SK-N-SH (cell line): ENCODE measurements at regions not wholly inside any gene's neighbourhood (a gene's known extent, or its start where the extent isn't known, plus 50 kb on each side); places are given as distances from the start of the nearest gene placed in this dataset.

Experiments
- CTCF ChIA-PET: fragments of 300-600, 350-600 bp; formaldehyde crosslinking; extraction: SDS; loops from one replicate; lab custom pipeline; 2021; lab: Yijun Ruan, JAX
- POLR2A ChIA-PET: fragments of 350-600 bp; sonication (Branson Sonifier 250); formaldehyde crosslinking; extraction: SDS; loops from one replicate; lab custom pipeline; 2020; ENCODE audit warnings: antibody characterized with exemption, inconsistent platforms; lab: Yijun Ruan, JAX
- DNase-seq: peaks from one replicate; pipeline ENCODE4 v3.0.0; 2012
- H2AFZ ChIP-seq: fragments of 200-600 bp; sonication (generic); 2 replicates; pipeline ENCODE4 v1.8.1; 2016; ENCODE audit warnings: antibody characterized with exemption, mild to moderate bottlenecking, low read depth
- H3F3A ChIP-seq: fragments of 200-600 bp; sonication (generic); replicated peaks from 2 replicates; pipeline ENCODE3; 2016; ENCODE audit warnings: antibody characterized with exemption, mild to moderate bottlenecking; ENCODE audit not compliant: insufficient read depth
- H3K27ac ChIP-seq, 2 experiments: fragments of 200-500 bp in 1 of 2; fragments of 200-600 bp in 1 of 2; sonication (Bioruptor generic) in 1 of 2; sonication (generic), shearing (Covaris generic) in 1 of 2; 2 replicates each; pipeline versions ENCODE4 v1.5.1 to v1.6.1; 2014 to 2016; ENCODE audit warnings: low read depth in 2 of 2, inconsistent platforms in 1 of 2, low read length in 1 of 2, mild to moderate bottlenecking in 1 of 2, mixed read lengths in 1 of 2
- H3K27me3 ChIP-seq: fragments of 200-600 bp; sonication (generic), shearing (Covaris generic); 2 replicates; pipeline ENCODE4 v1.6.1; 2016; ENCODE audit warnings: mixed run types; ENCODE audit not compliant: insufficient read depth
- H3K36me3 ChIP-seq, 2 experiments: fragments of 200-500 bp in 1 of 2; fragments of 200-600 bp in 1 of 2; sonication (Bioruptor generic) in 1 of 2; sonication (generic) in 1 of 2; replicated peaks in 1 of 2; 2 replicates each; pipeline versions ENCODE3 to v1.5.1; 2014 to 2016; ENCODE audit warnings: low read length in 1 of 2, mild to moderate bottlenecking in 1 of 2; ENCODE audit not compliant: insufficient read depth in 2 of 2, control insufficient read depth in 1 of 2
- H3K4me1 ChIP-seq, 2 experiments: fragments of 200-500 bp in 1 of 2; fragments of 200-600 bp in 1 of 2; sonication (Bioruptor generic) in 1 of 2; sonication (generic), shearing (Covaris generic) in 1 of 2; 2 replicates each; pipeline versions ENCODE4 v1.5.1 to v1.6.1; 2014 to 2016; ENCODE audit warnings: low read depth in 1 of 2, low read length in 1 of 2, mixed run types in 1 of 2; ENCODE audit not compliant: insufficient read depth in 2 of 2, control insufficient read depth in 1 of 2
- H3K4me2 ChIP-seq: fragments of 200-600 bp; sonication (generic), shearing (Covaris generic); 2 replicates; pipeline ENCODE4 v1.6.1; 2017; ENCODE audit warnings: mixed run types
- H3K4me3 ChIP-seq, 2 experiments: fragments of 200-500 bp in 1 of 2; fragments of 200-600 bp in 1 of 2; sonication (Bioruptor generic) in 1 of 2; sonication (generic), shearing (Covaris generic) in 1 of 2; 2 replicates each; pipeline versions ENCODE4 v1.5.1 to v1.8.1; 2014 to 2016; ENCODE audit warnings: low read depth in 2 of 2, inconsistent platforms in 1 of 2, low read length in 1 of 2, mild to moderate bottlenecking in 1 of 2, mixed read lengths in 1 of 2, moderate library complexity in 1 of 2
- H3K79me2 ChIP-seq: fragments of 200-600 bp; sonication (generic); 2 replicates; pipeline ENCODE4 v1.8.1; 2017; ENCODE audit warnings: mild to moderate bottlenecking; ENCODE audit not compliant: insufficient read depth
- H3K9ac ChIP-seq: fragments of 200-600 bp; sonication (generic); 2 replicates; pipeline ENCODE4 v1.6.1; 2017; ENCODE audit warnings: mixed run types
- H3K9me2 ChIP-seq: fragments of 200-600 bp; sonication (generic); 2 replicates; pipeline ENCODE4 v1.6.1; 2017; ENCODE audit warnings: mixed run types
- H3K9me3 ChIP-seq: fragments of 200-600 bp; sonication (generic); 2 replicates; pipeline ENCODE4 v1.6.1; 2017; ENCODE audit warnings: mixed run types, mild to moderate bottlenecking, moderate library complexity
- H4K20me1 ChIP-seq: fragments of 200-600 bp; sonication (generic); 2 replicates; pipeline ENCODE4 v1.6.1; 2017; ENCODE audit warnings: mild to moderate bottlenecking, mixed run types; ENCODE audit not compliant: insufficient read depth
- CHD2 ChIP-seq: fragments of 150-350 bp; IDR thresholded peaks from 2 replicates; pipeline ENCODE4 v1.6.1; 2018; ENCODE audit warnings: low read length; ENCODE audit not compliant: partially characterized antibody
- ELF1 ChIP-seq: IDR thresholded peaks from 2 replicates; pipeline ENCODE4 v1.4.0; 2012
- EP300 ChIP-seq, 2 experiments: IDR thresholded peaks; 2 replicates each; pipeline versions ENCODE4 v1.4.0 to v1.6.1; 2012; ENCODE audit warnings: borderline replicate concordance in 1 of 2, low read depth in 1 of 2, low read length in 1 of 2
- EZH2phosphoT487 ChIP-seq: fragments of 200-600 bp; sonication (generic); IDR thresholded peaks from 2 replicates; pipeline ENCODE4 v1.6.1; 2017; ENCODE audit warnings: low read depth, mixed run types, mild to moderate bottlenecking, antibody characterized with exemption, moderate library complexity, borderline replicate concordance
- FOSL2 ChIP-seq: IDR thresholded peaks from 2 replicates; pipeline ENCODE4 v1.4.0; 2012; ENCODE audit warnings: low read depth, mild to moderate bottlenecking, moderate library complexity, borderline replicate concordance
- FOXJ3 ChIP-seq: sonication (generic); formaldehyde crosslinking; IDR thresholded peaks from 2 replicates; pipeline ENCODE4 v1.5.1; 2020; ENCODE audit warnings: mild to moderate bottlenecking, missing genetic modification reagents
- FOXM1 ChIP-seq: IDR thresholded peaks from 2 replicates; pipeline ENCODE4 v1.4.0; 2012; ENCODE audit warnings: low read depth, mild to moderate bottlenecking
- NRF1 ChIP-seq: IDR thresholded peaks from 2 replicates; pipeline ENCODE4 v1.6.1; 2012; ENCODE audit warnings: low read depth, mild to moderate bottlenecking, low read length
- RAD21 ChIP-seq: IDR thresholded peaks from 2 replicates; pipeline ENCODE4 v1.6.1; 2012; ENCODE audit warnings: mild to moderate bottlenecking, low read length
- RCOR1 ChIP-seq: fragments of 150-350 bp; IDR thresholded peaks from 2 replicates; pipeline ENCODE4 v1.6.1; 2017; ENCODE audit warnings: antibody characterized with exemption, low read length
- RFX5 ChIP-seq: IDR thresholded peaks from 2 replicates; pipeline ENCODE4 v1.6.1; 2012; ENCODE audit warnings: mild to moderate bottlenecking, improper control_type of control experiment, low read length
- RXRA ChIP-seq: IDR thresholded peaks from 2 replicates; pipeline ENCODE4 v1.4.0; 2012; ENCODE audit warnings: low read depth, mild to moderate bottlenecking, borderline replicate concordance
- SIN3A ChIP-seq: IDR thresholded peaks from 2 replicates; pipeline ENCODE4 v1.6.1; 2012; ENCODE audit warnings: low read depth, mild to moderate bottlenecking, low read length, moderate library complexity, borderline replicate concordance
- SMC3 ChIP-seq: IDR thresholded peaks from 2 replicates; pipeline ENCODE4 v1.6.1; 2012; ENCODE audit warnings: low read depth, low read length, improper control_type of control experiment
- TEAD4 ChIP-seq: IDR thresholded peaks from 2 replicates; pipeline ENCODE4 v1.4.0; 2012; ENCODE audit warnings: mild to moderate bottlenecking, borderline replicate concordance; ENCODE audit not compliant: insufficient read depth
- YY1 ChIP-seq: IDR thresholded peaks from 2 replicates; pipeline ENCODE4 v1.4.0; 2012; ENCODE audit warnings: low read depth, mild to moderate bottlenecking
- WGBS: methylation state at CpG from one replicate; pipeline ENCODE4 v1.1.6; 2017; ENCODE audit warnings: low lambda C conversion rate; 5-methylcytosine and 5-hydroxymethylcytosine counted together
- TF ChIP-seq, protein P1 (sequence below): IDR thresholded peaks from 2 replicates; pipeline ENCODE4 v1.6.1; 2012; ENCODE audit warnings: mild to moderate bottlenecking, low read depth, low read length, moderate library complexity
- TF ChIP-seq, protein P2 (sequence below): fragments of 150-350 bp; IDR thresholded peaks from 2 replicates; pipeline ENCODE4 v1.6.1; 2016; ENCODE audit warnings: mild to moderate bottlenecking, low read depth, low read length
- TF ChIP-seq, protein P3 (sequence below): fragments of 150-350 bp; IDR thresholded peaks from 2 replicates; pipeline ENCODE4 v1.6.1; 2017; ENCODE audit warnings: antibody characterized with exemption, low read length, low read depth, borderline replicate concordance

- no peak for TF ChIP-seq RCOR1
- no peak for TF ChIP-seq FOXM1
- no peak for TF ChIP-seq SMC3
- TF ChIP-seq, protein P1, sequence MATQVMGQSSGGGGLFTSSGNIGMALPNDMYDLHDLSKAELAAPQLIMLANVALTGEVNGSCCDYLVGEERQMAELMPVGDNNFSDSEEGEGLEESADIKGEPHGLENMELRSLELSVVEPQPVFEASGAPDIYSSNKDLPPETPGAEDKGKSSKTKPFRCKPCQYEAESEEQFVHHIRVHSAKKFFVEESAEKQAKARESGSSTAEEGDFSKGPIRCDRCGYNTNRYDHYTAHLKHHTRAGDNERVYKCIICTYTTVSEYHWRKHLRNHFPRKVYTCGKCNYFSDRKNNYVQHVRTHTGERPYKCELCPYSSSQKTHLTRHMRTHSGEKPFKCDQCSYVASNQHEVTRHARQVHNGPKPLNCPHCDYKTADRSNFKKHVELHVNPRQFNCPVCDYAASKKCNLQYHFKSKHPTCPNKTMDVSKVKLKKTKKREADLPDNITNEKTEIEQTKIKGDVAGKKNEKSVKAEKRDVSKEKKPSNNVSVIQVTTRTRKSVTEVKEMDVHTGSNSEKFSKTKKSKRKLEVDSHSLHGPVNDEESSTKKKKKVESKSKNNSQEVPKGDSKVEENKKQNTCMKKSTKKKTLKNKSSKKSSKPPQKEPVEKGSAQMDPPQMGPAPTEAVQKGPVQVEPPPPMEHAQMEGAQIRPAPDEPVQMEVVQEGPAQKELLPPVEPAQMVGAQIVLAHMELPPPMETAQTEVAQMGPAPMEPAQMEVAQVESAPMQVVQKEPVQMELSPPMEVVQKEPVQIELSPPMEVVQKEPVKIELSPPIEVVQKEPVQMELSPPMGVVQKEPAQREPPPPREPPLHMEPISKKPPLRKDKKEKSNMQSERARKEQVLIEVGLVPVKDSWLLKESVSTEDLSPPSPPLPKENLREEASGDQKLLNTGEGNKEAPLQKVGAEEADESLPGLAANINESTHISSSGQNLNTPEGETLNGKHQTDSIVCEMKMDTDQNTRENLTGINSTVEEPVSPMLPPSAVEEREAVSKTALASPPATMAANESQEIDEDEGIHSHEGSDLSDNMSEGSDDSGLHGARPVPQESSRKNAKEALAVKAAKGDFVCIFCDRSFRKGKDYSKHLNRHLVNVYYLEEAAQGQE = no peak
- no peak for TF ChIP-seq NRF1
- no peak for TF ChIP-seq RXRA
- no peak for TF ChIP-seq RFX5
- no peak for TF ChIP-seq EP300 (IDR thresholded peaks at IDR 0.05; ENCODE audit: borderline replicate concordance in 1 of 2, low read depth in 1 of 2, low read length in 1 of 2)
- no peak for TF ChIP-seq TEAD4
- TF ChIP-seq, all 33 proteins: peak for 0
Observed at GRCh38 chr1:4019606-4020331, 119.7 kb upstream of the C1orf174 start (continued).

GRCh38 chr1:4020449-4020848 is 120.4 kb upstream of the C1orf174 start:
- WGBS = 51% methylated on average over 3 of the region's 9 CpGs
- Histone ChIP-seq H3F3A (no peaks in the 10 kb centered on the region), H3K79me2 (no peaks in the 10 kb centered on the region), H2AFZ (no peak overlapping the region), H3K9me2 (no peaks in the 10 kb centered on the region), H3K9ac (no peak overlapping the region), H3K36me3 (no peaks in the 10 kb centered on the region), H3K9me3 (no peaks in the 10 kb centered on the region), H3K27me3 (no peaks in the 10 kb centered on the region), H3K4me2 (no peak overlapping the region), H3K27ac (no peak overlapping the region), H3K4me1 (no peaks in the 10 kb centered on the region)
- no peak for DNase-seq
- CTCF ChIA-PET = interaction anchor here (1.2 kb wide), 1 partner anchor 13 kb away, joined by 4 read pairs; no protein-coding TSS in a partner anchor
- TF ChIP-seq FOXJ3 (no peak), ELF1 (no peak), RAD21 (no peak), RFX5 (no peak), SIN3A (no peak), NRF1 (no peak), CHD2 (no peak), YY1 (no peak), FOSL2 (no peak), EZH2phosphoT487 (no peak)
- TF ChIP-seq, protein P2, sequence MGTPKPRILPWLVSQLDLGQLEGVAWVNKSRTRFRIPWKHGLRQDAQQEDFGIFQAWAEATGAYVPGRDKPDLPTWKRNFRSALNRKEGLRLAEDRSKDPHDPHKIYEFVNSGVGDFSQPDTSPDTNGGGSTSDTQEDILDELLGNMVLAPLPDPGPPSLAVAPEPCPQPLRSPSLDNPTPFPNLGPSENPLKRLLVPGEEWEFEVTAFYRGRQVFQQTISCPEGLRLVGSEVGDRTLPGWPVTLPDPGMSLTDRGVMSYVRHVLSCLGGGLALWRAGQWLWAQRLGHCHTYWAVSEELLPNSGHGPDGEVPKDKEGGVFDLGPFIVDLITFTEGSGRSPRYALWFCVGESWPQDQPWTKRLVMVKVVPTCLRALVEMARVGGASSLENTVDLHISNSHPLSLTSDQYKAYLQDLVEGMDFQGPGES = no peak
- TF ChIP-seq, protein P3, sequence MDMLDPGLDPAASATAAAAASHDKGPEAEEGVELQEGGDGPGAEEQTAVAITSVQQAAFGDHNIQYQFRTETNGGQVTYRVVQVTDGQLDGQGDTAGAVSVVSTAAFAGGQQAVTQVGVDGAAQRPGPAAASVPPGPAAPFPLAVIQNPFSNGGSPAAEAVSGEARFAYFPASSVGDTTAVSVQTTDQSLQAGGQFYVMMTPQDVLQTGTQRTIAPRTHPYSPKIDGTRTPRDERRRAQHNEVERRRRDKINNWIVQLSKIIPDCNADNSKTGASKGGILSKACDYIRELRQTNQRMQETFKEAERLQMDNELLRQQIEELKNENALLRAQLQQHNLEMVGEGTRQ = no peak
- TF ChIP-seq, all 33 proteins: peak for 0
- no peak overlapping the region for H3K4me3 ChIP-seq
- POLR2A ChIA-PET = no interaction called here
- no peaks in the 10 kb centered on the region for H4K20me1 ChIP-seq
